Mucosa of descending colon (tissue), 3 donors: ENCODE measurements at regions not wholly inside any gene's neighbourhood (a gene's known extent, or its start where the extent isn't known, plus 50 kb on each side); places are given as distances from the start of the nearest gene placed in this dataset.

Experiments
- ATAC-seq: fragments of 200-7000 bp; cut with Tn5 transposase; one replicate; pipeline ENCODE4 v1.9.1; 2020; ENCODE audit warnings: mild to moderate bottlenecking, moderate library complexity
- DNase-seq, 3 donors: peaks; one replicate each; pipeline ENCODE4 v3.0.0-alpha.2; 2020
- H3K36me3 ChIP-seq: fragments of 200-600 bp; one replicate; pipeline ENCODE4 v1.8.0; 2021; ENCODE audit warnings: low read depth, mild to moderate bottlenecking
- H3K4me1 ChIP-seq: fragments of 200-600 bp; one replicate; pipeline ENCODE4 v1.8.0; 2021; ENCODE audit warnings: low read depth, mild to moderate bottlenecking
- H3K4me3 ChIP-seq: fragments of 200-600 bp; one replicate; pipeline ENCODE4 v1.8.0; 2021; ENCODE audit warnings: mild to moderate bottlenecking
- H3K9me3 ChIP-seq: fragments of 200-600 bp; one replicate; pipeline ENCODE4 v1.8.0; 2021; ENCODE audit warnings: mild to moderate bottlenecking
- intact Hi-C, 2 donors: fragments of 100-400 bp; cut with DNase I in 1 of 2; cut with micrococcal nuclease in 1 of 2; formaldehyde crosslinking; loops; one replicate each; pipeline versions ENCODE4 v1.11.0 to v1.11.1; 2022; cut with DNase I, micrococcal nuclease
- TF ChIP-seq, protein P1 (sequence below): fragments of 200-600 bp; IDR thresholded peaks from one replicate; pipeline ENCODE4 v1.8.0; 2022; ENCODE audit warnings: antibody characterized with exemption, mild to moderate bottlenecking
- donor health status: DM: no; HTN: no; CAD: no; lungs with moderate emphysema.
- donor health status: DM: no; HTN: no; CAD: no.
- donor health status: DM: no; HTN: yes; CAD: no.

DNA sequence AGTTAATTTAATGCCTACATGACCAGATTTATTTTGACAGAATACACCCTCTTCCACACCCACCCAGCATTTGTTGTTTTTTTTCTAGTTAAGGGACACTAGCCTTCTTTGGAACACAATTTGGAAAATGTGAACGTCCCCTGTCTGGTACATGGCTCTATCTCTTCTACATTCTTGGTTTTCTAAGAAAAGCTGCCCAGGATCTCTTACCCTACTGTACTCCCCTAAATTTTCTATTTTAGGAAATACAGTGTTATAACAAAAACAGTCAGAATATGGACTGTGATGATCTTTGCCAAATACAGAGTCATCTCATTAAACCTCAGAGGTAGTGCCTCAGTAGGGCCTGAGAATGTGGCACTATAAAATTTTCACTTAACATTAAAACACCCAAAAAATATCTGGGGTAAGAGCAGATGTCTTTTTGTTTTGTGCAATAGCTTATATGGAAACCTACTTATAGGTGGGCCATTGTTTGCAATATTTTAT is 93.1 kb upstream of the SPON1 start:
- no peak for ATAC-seq
- TF ChIP-seq, protein P1, sequence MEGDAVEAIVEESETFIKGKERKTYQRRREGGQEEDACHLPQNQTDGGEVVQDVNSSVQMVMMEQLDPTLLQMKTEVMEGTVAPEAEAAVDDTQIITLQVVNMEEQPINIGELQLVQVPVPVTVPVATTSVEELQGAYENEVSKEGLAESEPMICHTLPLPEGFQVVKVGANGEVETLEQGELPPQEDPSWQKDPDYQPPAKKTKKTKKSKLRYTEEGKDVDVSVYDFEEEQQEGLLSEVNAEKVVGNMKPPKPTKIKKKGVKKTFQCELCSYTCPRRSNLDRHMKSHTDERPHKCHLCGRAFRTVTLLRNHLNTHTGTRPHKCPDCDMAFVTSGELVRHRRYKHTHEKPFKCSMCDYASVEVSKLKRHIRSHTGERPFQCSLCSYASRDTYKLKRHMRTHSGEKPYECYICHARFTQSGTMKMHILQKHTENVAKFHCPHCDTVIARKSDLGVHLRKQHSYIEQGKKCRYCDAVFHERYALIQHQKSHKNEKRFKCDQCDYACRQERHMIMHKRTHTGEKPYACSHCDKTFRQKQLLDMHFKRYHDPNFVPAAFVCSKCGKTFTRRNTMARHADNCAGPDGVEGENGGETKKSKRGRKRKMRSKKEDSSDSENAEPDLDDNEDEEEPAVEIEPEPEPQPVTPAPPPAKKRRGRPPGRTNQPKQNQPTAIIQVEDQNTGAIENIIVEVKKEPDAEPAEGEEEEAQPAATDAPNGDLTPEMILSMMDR, result no peak
- intact Hi-C loops, result no loop called here

DNA sequence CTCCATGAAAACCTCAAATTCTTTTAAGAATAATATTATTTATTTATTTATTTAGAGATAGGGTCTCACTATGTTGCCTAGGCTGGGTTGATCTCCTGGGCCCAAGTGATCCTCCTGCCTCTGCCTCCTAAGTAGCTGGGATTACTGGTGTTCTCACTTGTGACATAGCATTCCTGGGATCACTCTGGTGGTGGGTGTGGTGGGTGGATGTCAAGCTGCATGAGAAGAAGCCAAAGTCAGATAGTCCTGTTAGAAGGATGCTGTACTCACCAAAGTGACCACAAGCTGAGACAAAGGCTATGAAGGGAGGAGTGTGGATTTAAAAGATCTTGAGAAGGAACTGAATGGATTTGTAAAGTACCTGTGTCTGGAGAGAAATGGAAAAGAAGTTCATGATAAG is 87.9 kb upstream of the SPON1 start:
- Histone ChIP-seq H3K36me3 (no peaks in the 10 kb centered on the region), H3K4me1 (peaks cover 4% of the 10 kb centered on the region), H3K4me3 (no peak overlapping the region), H3K9me3 (no peaks in the 10 kb centered on the region)
- DNase-seq, result no peak
- TF ChIP-seq, protein P1, result no peak
- ATAC-seq, result no peak
- intact Hi-C loops, result no loop called here

More for the DNA sequence above, 93.1 kb upstream of the SPON1 start:
- H3K36me3 ChIP-seq, result no peaks in the 10 kb centered on the region
- no peaks in the 10 kb centered on the region for H3K9me3 ChIP-seq
- H3K4me1 ChIP-seq, result peaks cover 4% of the 10 kb centered on the region
- H3K4me3 ChIP-seq, result no peak overlapping the region
- no peak for DNase-seq

DNA sequence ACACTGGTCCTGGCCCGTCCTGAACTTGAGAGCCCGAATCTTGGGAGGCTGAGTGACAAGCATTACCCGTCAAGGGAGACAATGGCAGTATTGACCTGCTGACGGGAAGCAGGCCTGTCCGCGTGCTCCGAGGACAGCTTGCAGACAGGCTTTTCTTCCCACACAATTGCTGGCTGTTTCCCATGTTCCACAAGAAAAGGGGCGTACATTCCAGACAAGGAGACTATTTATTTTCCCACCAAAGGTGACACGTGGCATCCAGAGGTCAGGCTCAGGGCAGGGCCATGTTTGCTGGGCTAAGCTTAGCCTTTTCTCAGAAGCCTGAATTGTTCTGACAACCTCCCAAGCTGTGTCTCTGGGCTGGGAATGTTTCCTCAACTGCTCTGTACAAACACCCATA is 86.9 kb upstream of the SPON1 start:
- DNase-seq, result no peak
- TF ChIP-seq, protein P1, result no peak

DNA sequence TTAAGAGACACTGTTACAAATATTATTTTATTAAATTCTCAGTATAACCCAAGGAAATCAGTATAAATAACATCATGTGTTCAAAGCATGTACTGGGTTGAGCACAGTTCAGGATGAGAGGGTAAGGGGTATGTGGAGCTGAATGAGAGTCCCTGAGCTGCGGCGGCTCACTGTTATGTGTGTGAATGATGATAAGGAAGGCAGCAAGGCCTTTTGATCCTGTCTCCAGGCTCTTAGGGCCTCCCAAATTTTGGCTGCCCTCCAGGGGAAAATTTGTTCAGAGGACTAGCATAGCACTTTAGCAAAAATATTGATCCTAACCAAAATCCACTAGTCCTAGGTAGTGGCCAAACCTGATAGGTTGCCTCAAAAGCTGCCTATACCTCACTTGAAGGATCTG is 86.1 kb upstream of the SPON1 start:
- Histone ChIP-seq H3K4me3 (no peak overlapping the region), H3K9me3 (no peaks in the 10 kb centered on the region), H3K4me1 (peaks cover 4% of the 10 kb centered on the region), H3K36me3 (no peaks in the 10 kb centered on the region)
- no peak for DNase-seq
- TF ChIP-seq, protein P1, result no peak
- no peak for ATAC-seq
- intact Hi-C loops, result no loop called here

More for the DNA sequence above, 86.9 kb upstream of the SPON1 start:
- intact Hi-C loops, result no loop called here
- Histone ChIP-seq H3K4me1 (peaks cover 4% of the 10 kb centered on the region), H3K36me3 (no peaks in the 10 kb centered on the region), H3K4me3 (no peak overlapping the region), H3K9me3 (no peaks in the 10 kb centered on the region)
- no peak for ATAC-seq

DNA sequence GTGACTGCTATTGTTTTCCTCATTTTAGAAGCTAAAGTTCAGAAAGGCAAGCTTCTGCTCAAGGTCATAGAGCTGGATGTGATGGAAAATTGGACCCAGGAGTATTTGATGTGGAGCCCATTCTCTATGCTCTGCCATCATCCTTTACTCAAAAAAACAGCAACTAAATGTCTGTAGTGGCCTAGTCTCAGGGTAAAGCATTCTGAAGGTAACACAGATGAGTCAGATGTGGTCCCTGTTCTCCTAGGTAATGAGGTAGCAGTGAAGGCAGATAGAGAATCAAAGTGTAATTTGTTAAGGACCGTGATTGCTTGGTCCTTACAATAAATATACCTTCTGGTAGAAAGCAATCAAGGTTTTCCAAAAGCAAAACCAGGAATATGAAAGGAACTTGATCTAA is 84.4 kb upstream of the SPON1 start:
- ATAC-seq (no peak), DNase-seq (no peak)
- Histone ChIP-seq H3K36me3 (no peaks in the 10 kb centered on the region), H3K4me3 (no peak overlapping the region), H3K9me3 (no peaks in the 10 kb centered on the region), H3K4me1 (peaks cover 5% of the 10 kb centered on the region)
- intact Hi-C loops, result no loop called here
- TF ChIP-seq, protein P1, result no peak

DNA sequence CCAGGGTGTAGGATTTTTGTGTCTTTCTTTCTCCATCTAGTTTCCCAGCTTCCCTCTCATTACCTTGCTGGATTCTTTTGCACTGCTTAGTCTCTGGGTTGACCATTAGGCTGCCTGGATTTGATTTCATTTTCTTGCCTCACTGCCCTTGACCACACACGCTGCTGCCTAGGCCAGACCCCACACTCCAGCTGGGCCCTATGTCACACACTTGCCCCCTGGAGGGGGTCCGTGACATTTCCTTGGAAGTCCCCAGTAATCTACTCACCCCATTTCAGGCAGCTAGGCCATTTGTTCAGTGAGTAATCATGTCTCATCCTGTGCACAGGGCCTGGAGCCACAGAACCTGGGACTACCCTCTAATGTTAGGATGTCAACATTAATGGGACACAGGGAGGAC is 81.9 kb upstream of the SPON1 start:
- H3K36me3 ChIP-seq, result no peaks in the 10 kb centered on the region
- no peak overlapping the region for H3K4me3 ChIP-seq
- ATAC-seq (no peak), DNase-seq (no peak)
- TF ChIP-seq, protein P1, result no peak
- H3K4me1 ChIP-seq, result peaks cover 4% of the 10 kb centered on the region
- intact Hi-C loops, result no loop called here
- no peaks in the 10 kb centered on the region for H3K9me3 ChIP-seq
